Kidney epithelial cell (primary cell): ENCODE measurements at regions not wholly inside any gene's neighbourhood (a gene's known extent, or its start where the extent isn't known, plus 50 kb on each side); places are given as distances from the start of the nearest gene placed in this dataset.

Experiments
- DNase-seq: peaks from one replicate; pipeline ENCODE4 v3.0.0-alpha.2; 2010; ENCODE audit warnings: low read depth
- H3K27me3 ChIP-seq: 2 replicates; pipeline ENCODE4 v1.6.0; 2011; ENCODE audit warnings: low read length; ENCODE audit not compliant: control insufficient read depth, insufficient read depth
- H3K36me3 ChIP-seq: 2 replicates; pipeline ENCODE4 v1.5.1; 2011; ENCODE audit warnings: low read length; ENCODE audit not compliant: control insufficient read depth, insufficient read depth
- H3K4me3 ChIP-seq: 2 replicates; pipeline ENCODE4 v1.5.1; 2011; ENCODE audit warnings: low read depth, mild to moderate bottlenecking, control low read depth, low read length
- TF ChIP-seq, protein P1 (sequence below): IDR thresholded peaks from 2 replicates; pipeline ENCODE4 v1.5.1; 2011; ENCODE audit warnings: mild to moderate bottlenecking, moderate library complexity, low read length, control low read depth, inconsistent platforms; ENCODE audit not compliant: insufficient read depth, poor library complexity, severe bottlenecking

- Histone ChIP-seq H3K4me3 (no peak overlapping the region), H3K36me3 (no peaks in the 10 kb centered on the region), H3K27me3 (no peaks in the 10 kb centered on the region)
- TF ChIP-seq, protein P1, sequence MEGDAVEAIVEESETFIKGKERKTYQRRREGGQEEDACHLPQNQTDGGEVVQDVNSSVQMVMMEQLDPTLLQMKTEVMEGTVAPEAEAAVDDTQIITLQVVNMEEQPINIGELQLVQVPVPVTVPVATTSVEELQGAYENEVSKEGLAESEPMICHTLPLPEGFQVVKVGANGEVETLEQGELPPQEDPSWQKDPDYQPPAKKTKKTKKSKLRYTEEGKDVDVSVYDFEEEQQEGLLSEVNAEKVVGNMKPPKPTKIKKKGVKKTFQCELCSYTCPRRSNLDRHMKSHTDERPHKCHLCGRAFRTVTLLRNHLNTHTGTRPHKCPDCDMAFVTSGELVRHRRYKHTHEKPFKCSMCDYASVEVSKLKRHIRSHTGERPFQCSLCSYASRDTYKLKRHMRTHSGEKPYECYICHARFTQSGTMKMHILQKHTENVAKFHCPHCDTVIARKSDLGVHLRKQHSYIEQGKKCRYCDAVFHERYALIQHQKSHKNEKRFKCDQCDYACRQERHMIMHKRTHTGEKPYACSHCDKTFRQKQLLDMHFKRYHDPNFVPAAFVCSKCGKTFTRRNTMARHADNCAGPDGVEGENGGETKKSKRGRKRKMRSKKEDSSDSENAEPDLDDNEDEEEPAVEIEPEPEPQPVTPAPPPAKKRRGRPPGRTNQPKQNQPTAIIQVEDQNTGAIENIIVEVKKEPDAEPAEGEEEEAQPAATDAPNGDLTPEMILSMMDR = no peak
- DNase-seq = no peak
These were observed 61.6 kb upstream of the RAB27B start for GRCh38 chr18:54766634-54767033.

DNA sequence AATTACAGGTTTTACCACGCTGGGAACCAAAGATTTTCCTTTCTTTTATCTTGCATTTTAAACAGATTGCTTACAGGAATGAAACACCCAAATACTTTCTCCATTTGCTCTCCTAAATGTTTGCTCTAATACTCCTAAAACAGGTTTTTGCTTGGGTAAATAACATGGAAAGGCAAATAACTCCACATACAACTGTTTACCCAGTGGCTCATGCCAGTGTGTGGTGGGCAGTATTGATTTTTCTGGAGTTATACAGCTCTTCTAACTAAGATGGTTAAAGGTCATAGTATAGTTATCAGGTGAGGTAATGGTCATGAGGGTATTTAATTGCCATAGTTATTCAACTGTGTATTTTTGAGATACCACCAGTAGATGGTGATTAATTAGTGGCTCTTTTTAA, 61.2 kb upstream of the RAB27B start:
- no peak for DNase-seq
- Histone ChIP-seq H3K4me3 (no peak overlapping the region), H3K36me3 (no peaks in the 10 kb centered on the region), H3K27me3 (no peaks in the 10 kb centered on the region)
- TF ChIP-seq, protein P1 = no peak

- no peaks in the 10 kb centered on the region for H3K36me3 ChIP-seq
- TF ChIP-seq, protein P1 = no peak
- no peaks in the 10 kb centered on the region for H3K27me3 ChIP-seq
- no peak overlapping the region for H3K4me3 ChIP-seq
- DNase-seq = no peak
These were observed 58.5 kb upstream of the RAB27B start for GRCh38 chr18:54769526-54770464.

- Histone ChIP-seq H3K36me3 (no peaks in the 10 kb centered on the region), H3K27me3 (no peaks in the 10 kb centered on the region), H3K4me3 (no peak overlapping the region)
- DNase-seq = no peak
- TF ChIP-seq, protein P1 = no peak
These were observed 56.2 kb upstream of the RAB27B start for GRCh38 chr18:54772056-54772455.

- Histone ChIP-seq H3K27me3 (no peaks in the 10 kb centered on the region), H3K36me3 (no peaks in the 10 kb centered on the region), H3K4me3 (no peak overlapping the region)
- no peak for DNase-seq
- TF ChIP-seq, protein P1 = no peak
These were observed 53.9 kb upstream of the RAB27B start for GRCh38 chr18:54774423-54774822.

GRCh38 chr18:54774981-54775665, 53.2 kb upstream of the RAB27B start:
- H3K4me3 ChIP-seq = no peak overlapping the region
- DNase-seq = no peak
- no peaks in the 10 kb centered on the region for H3K36me3 ChIP-seq
- no peaks in the 10 kb centered on the region for H3K27me3 ChIP-seq
- TF ChIP-seq, protein P1 = no peak
